ENCODE measurements at regions not wholly inside any gene's neighbourhood (a gene's known extent, or its start where the extent isn't known, plus 50 kb on each side); places are given as distances from the start of the nearest gene placed in this dataset.

DNA sequence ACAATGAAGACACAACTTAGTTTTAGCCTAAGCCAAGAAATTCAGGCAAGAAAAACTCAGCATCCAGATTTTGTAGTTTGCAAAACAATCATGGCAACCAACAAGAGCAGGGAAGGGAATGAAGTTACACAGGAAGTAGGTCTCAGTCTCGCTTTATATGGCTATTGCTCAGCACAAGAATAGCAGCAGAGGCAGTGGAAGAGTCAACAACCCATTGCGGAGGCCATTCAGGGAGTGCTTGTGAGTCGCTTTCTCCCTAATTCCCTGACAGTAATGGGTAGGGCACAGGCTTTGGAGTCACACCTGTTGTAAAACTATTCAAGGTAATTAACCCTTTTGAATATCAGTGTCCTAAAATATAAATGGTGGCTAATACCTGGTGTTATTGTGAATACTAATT is 238.5 kb downstream of the HDGFL1 start:
- no peak overlapping the region for H3K4me3 ChIP-seq
- H3K27ac ChIP-seq (replicated peaks), result no peak overlapping the region
- TF ChIP-seq, protein P1, sequence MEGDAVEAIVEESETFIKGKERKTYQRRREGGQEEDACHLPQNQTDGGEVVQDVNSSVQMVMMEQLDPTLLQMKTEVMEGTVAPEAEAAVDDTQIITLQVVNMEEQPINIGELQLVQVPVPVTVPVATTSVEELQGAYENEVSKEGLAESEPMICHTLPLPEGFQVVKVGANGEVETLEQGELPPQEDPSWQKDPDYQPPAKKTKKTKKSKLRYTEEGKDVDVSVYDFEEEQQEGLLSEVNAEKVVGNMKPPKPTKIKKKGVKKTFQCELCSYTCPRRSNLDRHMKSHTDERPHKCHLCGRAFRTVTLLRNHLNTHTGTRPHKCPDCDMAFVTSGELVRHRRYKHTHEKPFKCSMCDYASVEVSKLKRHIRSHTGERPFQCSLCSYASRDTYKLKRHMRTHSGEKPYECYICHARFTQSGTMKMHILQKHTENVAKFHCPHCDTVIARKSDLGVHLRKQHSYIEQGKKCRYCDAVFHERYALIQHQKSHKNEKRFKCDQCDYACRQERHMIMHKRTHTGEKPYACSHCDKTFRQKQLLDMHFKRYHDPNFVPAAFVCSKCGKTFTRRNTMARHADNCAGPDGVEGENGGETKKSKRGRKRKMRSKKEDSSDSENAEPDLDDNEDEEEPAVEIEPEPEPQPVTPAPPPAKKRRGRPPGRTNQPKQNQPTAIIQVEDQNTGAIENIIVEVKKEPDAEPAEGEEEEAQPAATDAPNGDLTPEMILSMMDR (IDR thresholded peaks at IDR 0.05; ENCODE audit: borderline replicate concordance), result no peak
- no peaks in the 10 kb centered on the region for H3K36me3 ChIP-seq
- no peak for DNase-seq
- H3K4me1 ChIP-seq, result no peaks in the 10 kb centered on the region
- no peaks in the 10 kb centered on the region for H3K27me3 ChIP-seq (ENCODE audit: low read depth)
- intact Hi-C loops (cut with micrococcal nuclease), result no loop called here
- H3K9me3 ChIP-seq (replicated peaks), result no peaks in the 10 kb centered on the region

DNA sequence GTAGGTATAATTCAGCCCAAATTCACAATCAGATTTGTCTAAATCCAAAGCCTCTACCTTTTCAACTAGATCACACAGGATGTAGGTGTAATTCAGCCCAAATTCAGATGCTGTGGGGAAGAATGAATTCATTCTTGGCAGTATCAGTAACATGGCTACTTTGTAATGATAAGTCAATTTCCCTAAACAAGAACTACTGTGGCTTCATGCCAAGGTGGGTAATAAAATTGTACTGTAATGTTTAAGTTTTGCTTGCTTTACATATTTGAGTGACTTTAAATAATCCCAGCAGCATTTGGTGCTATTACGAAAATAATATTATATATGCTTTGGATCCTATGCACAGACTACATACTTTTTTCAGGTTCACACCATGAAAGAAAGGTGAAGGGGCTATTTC is 239.1 kb downstream of the HDGFL1 start:
- TF ChIP-seq, protein P1 (IDR thresholded peaks at IDR 0.05; ENCODE audit: borderline replicate concordance), result no peak
- Histone ChIP-seq H3K9me3 (replicated peaks) (no peaks in the 10 kb centered on the region), H3K27ac (replicated peaks) (no peak overlapping the region), H3K4me3 (no peak overlapping the region), H3K4me1 (no peaks in the 10 kb centered on the region), H3K36me3 (no peaks in the 10 kb centered on the region), H3K27me3 (ENCODE audit: low read depth) (no peaks in the 10 kb centered on the region)
- no peak for DNase-seq
- intact Hi-C loops (cut with micrococcal nuclease), result no loop called here

DNA sequence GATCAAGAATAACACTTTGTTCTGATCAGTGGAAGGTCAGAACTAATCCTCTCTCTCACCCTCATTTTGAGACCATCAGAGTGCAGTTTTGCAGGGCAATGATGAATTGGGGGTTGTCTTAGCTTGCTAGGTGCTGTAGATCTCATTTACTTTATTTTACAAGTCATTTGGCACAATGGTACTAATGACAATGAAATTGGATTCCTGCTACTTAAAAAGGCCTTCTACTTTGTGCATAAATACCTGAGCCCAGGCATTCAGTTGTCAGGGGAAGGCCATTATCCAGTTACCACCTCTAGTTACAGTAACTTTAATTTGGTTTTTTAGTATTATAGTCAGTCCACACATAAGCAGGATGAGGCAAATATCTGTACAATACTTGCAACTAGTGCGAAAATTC is 240.0 kb downstream of the HDGFL1 start:
- intact Hi-C loops (cut with micrococcal nuclease), result no loop called here
- no peak for DNase-seq
- Histone ChIP-seq H3K4me3 (no peak overlapping the region), H3K4me1 (no peaks in the 10 kb centered on the region), H3K27me3 (ENCODE audit: low read depth) (no peaks in the 10 kb centered on the region), H3K9me3 (replicated peaks) (no peaks in the 10 kb centered on the region), H3K27ac (replicated peaks) (no peak overlapping the region), H3K36me3 (no peaks in the 10 kb centered on the region)
- TF ChIP-seq, protein P1 (IDR thresholded peaks at IDR 0.05; ENCODE audit: borderline replicate concordance), result no peak

DNA sequence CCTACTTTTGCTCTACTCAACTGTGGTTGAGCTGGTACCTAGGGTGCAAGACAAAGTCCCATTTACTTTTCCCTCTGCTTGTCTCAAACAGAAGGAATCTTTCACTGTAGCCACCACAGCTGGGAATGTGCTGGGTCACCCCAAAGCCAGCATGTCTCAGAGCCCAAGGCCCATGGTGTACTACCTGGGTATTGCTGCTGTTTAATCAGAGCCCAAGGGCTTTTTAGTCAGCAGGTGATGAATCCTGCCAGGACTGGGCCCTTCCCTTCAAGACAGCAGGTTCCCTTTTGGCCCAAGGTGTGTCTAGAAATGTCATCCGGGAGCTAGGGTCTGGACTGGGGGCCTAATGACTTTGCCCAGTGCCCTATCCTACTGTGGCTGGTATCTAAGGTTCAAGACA is 249.8 kb downstream of the HDGFL1 start:
- Histone ChIP-seq H3K27me3 (ENCODE audit: low read depth) (no peaks in the 10 kb centered on the region), H3K36me3 (no peaks in the 10 kb centered on the region), H3K4me3 (no peak overlapping the region), H3K27ac (replicated peaks) (no peak overlapping the region), H3K9me3 (replicated peaks) (peaks cover 16% of the 10 kb centered on the region), H3K4me1 (peaks cover 14% of the 10 kb centered on the region)
- no peak for DNase-seq
- TF ChIP-seq, protein P1 (IDR thresholded peaks at IDR 0.05; ENCODE audit: borderline replicate concordance), result no peak
- intact Hi-C loops (cut with micrococcal nuclease), result no loop called here

DNA sequence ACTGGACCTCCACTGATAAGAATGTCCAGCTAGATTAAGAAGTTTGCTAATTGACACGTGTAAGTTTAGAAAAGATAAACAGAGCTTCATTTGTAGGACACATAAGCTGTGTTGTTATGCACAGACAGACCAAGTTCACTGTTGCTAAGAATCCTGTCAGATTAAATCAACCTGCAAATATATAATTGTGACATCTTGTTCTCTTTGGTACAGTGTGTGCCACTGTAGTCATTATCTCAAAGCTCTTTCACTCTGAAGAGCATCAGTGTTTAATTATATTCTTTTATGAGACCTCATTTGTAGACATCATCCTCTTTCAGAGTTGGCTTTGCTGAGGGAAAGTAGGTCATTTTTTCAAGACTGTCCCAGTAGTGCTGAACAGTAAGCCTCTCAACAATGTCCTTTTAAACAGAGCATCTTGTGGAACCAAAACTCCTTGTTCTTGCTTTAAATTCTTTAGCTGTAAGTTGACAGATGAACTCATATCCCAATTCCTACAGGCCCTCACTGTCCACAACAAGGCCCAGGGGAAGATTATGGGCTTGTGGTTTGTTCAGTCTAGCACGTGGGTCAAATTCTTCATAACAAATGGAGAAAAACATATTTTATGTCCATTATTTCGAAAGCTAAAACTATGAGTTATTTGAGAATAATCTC is 252.4 kb downstream of the HDGFL1 start:
- H3K4me3 ChIP-seq, result no peak overlapping the region
- intact Hi-C loops (cut with micrococcal nuclease), result no loop called here
- H3K36me3 ChIP-seq, result no peaks in the 10 kb centered on the region
- peaks cover 9% of the 10 kb centered on the region for H3K9me3 ChIP-seq (replicated peaks)
- no peak for DNase-seq
- TF ChIP-seq, protein P1 (IDR thresholded peaks at IDR 0.05; ENCODE audit: borderline replicate concordance), result no peak
- H3K27me3 ChIP-seq (ENCODE audit: low read depth), result no peaks in the 10 kb centered on the region
- H3K27ac ChIP-seq (replicated peaks), result peak overlapping the region; percentile 43
- peaks cover 14% of the 10 kb centered on the region for H3K4me1 ChIP-seq

All from left ventricle myocardium inferior (tissue), 1 donor.